ENCODE measurements at regions not wholly inside any gene's neighbourhood (a gene's known extent, or its start where the extent isn't known, plus 50 kb on each side); places are given as distances from the start of the nearest gene placed in this dataset.

DNA sequence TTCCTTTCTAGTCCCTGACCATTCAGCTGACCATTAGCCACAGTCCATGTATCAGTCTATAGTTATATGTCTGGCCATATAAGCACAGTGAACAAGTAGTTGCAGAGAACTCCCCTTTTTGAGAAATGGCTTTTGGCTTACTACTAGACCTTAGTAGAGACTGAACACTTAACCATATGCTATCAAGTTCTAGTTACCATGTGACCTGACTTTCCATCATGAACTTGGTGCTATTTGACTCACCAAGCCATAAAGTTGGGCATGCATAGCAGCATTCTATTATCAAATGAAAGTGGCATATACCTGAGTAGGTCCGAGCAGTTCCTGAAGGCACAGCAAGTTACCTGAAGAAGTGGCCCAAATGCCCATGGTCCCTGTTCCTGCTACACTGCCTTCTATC is 74.5 kb upstream of the IL2 start (continued):
- no peak for TF ChIP-seq GRHL2 (CRISPR knock-in tag; IDR thresholded peaks at IDR 0.05; ENCODE audit: insufficient replicate concordance, severe bottlenecking)
- TF ChIP-seq, protein P1, sequence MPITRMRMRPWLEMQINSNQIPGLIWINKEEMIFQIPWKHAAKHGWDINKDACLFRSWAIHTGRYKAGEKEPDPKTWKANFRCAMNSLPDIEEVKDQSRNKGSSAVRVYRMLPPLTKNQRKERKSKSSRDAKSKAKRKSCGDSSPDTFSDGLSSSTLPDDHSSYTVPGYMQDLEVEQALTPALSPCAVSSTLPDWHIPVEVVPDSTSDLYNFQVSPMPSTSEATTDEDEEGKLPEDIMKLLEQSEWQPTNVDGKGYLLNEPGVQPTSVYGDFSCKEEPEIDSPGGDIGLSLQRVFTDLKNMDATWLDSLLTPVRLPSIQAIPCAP (CRISPR knock-in tag; IDR thresholded peaks at IDR 0.05), result no peak
- TF ChIP-seq NFE2L1 (CRISPR knock-in tag; IDR thresholded peaks at IDR 0.05), result no peak
- TF ChIP-seq, protein P2, sequence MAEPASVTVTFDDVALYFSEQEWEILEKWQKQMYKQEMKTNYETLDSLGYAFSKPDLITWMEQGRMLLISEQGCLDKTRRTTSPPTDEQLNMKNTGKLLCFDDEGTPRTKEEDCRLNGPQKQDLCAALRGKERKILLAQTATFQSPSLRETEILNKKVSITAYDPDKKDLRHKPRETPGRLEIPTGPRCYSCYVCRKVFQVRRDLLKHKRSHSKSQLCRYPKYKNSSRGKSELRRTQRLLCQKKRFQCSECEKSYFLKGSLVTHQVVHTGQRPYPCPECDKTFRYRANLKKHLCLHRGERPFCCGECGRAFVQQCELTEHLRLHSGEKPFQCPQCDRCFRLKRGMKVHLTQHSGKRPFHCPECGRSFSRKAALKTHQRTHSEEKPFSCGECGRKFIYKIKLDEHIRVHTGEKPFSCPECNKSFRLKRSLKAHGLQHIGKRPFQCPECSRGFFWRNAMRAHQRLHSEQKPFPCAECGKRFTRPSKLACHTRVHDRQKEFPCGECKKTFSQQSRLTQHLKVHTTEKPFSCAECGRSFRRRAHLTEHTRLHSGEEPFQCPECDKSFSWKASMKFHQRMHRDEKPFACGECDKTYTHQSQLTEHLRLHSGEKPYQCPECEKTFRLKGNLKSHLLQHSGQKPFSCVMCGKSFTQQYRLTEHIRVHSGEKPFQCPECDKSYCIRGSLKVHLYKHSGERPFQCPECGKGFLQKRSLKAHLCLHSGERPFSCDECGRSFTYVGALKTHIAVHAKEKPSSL (CRISPR knock-in tag; conservative IDR thresholded peaks at IDR 0.05), result no peak
- no peak for TF ChIP-seq CREM (CRISPR knock-in tag; IDR thresholded peaks at IDR 0.05)
- TF ChIP-seq KAT7 (CRISPR knock-in tag; IDR thresholded peaks at IDR 0.05; ENCODE audit: borderline replicate concordance), result no peak

DNA sequence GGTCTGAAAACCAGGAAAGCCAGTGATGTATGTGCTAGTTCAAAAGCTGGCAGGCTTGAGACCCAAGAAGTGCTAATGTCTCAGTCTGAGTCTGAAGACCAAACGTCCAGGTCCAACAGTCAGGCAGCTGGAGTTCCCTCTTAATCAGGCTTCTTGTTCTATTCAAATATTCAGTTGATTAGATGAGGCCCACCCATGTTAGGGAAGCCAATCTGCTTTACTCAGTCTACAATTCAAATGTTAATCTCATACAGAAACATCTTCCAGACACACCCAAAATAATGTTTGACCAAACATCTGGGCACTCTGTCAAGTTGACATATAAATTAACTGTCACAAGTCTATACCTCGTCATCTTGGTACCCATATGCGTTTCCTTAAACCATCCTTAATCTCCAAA is 72.4 kb upstream of the IL2 start:
- ATAC-seq (no peak), DNase-seq (ENCODE audit: low spot score) (no peak)
- no peaks in the 10 kb centered on the region for H3K36me3 Mint-ChIP-seq
- H3K4me3 Mint-ChIP-seq, result no peak overlapping the region
- H3K9me3 Mint-ChIP-seq, result peaks cover 11% of the 10 kb centered on the region
- ChIA-PET CTCF (no interaction called here), POLR2A (no interaction called here)
- TF ChIP-seq, protein P3, sequence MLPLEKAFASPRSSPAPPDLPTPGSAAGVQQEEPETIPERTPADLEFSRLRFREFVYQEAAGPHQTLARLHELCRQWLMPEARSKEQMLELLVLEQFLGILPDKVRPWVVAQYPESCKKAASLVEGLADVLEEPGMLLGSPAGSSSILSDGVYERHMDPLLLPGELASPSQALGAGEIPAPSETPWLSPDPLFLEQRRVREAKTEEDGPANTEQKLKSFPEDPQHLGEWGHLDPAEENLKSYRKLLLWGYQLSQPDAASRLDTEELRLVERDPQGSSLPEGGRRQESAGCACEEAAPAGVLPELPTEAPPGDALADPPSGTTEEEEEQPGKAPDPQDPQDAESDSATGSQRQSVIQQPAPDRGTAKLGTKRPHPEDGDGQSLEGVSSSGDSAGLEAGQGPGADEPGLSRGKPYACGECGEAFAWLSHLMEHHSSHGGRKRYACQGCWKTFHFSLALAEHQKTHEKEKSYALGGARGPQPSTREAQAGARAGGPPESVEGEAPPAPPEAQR (CRISPR knock-in tag; IDR thresholded peaks at IDR 0.05), result no peak
- TF ChIP-seq RORB (CRISPR knock-in tag; IDR thresholded peaks at IDR 0.05) (no peak), CREB1 (CRISPR knock-in tag; IDR thresholded peaks at IDR 0.05) (no peak), KAT7 (CRISPR knock-in tag; IDR thresholded peaks at IDR 0.05; ENCODE audit: borderline replicate concordance) (no peak)
- H3K4me1 Mint-ChIP-seq, result no peaks in the 10 kb centered on the region
- no peak overlapping the region for H3K27ac Mint-ChIP-seq
- no peaks in the 10 kb centered on the region; the same call in 1 of the 2 replicates for H3K27me3 Mint-ChIP-seq (ENCODE audit: low read depth)

DNA sequence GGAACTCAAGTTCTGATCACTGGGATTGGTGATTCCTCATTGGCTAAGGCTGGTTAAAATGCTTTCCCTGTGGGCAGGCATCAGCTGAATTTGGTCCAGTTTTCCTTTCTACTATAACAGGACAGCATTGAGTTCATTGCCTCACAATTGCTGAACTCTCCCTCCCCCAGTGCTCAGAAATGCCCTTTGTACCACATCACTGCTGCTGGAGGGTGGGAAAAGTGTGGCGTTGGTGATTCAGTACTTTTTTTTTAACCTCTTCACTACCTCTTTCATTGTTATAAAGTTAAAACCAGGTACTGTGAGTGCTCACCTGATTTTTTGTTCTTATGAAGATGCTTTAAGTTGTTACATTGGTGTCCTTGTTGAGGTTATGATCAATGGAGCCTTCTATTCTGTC is 69.3 kb upstream of the IL2 start:
- ChIA-PET POLR2A (no interaction called here), CTCF (no interaction called here)
- DNase-seq (ENCODE audit: low spot score) (no peak), ATAC-seq (no peak)
- Mint-ChIP-seq H3K27ac (no peak overlapping the region), H3K4me3 (no peak overlapping the region), H3K9me3 (peaks cover 27% of the 10 kb centered on the region), H3K4me1 (no peaks in the 10 kb centered on the region), H3K36me3 (no peaks in the 10 kb centered on the region), H3K27me3 (ENCODE audit: low read depth) (no peaks in the 10 kb centered on the region; the same call in 1 of the 2 replicates)
- no peak for TF ChIP-seq SP1 (CRISPR knock-in tag; conservative IDR thresholded peaks at IDR 0.05)
- TF ChIP-seq SMAD3 (CRISPR knock-in tag; IDR thresholded peaks at IDR 0.05; ENCODE audit: borderline replicate concordance), result no peak
- TF ChIP-seq RELA (CRISPR knock-in tag; IDR thresholded peaks at IDR 0.05; ENCODE audit: borderline replicate concordance), result no peak
- TF ChIP-seq ESRRA (CRISPR knock-in tag; IDR thresholded peaks at IDR 0.05; ENCODE audit: borderline replicate concordance), result no peak
- TF ChIP-seq RORB (CRISPR knock-in tag; IDR thresholded peaks at IDR 0.05), result no peak
- TF ChIP-seq, protein P4, sequence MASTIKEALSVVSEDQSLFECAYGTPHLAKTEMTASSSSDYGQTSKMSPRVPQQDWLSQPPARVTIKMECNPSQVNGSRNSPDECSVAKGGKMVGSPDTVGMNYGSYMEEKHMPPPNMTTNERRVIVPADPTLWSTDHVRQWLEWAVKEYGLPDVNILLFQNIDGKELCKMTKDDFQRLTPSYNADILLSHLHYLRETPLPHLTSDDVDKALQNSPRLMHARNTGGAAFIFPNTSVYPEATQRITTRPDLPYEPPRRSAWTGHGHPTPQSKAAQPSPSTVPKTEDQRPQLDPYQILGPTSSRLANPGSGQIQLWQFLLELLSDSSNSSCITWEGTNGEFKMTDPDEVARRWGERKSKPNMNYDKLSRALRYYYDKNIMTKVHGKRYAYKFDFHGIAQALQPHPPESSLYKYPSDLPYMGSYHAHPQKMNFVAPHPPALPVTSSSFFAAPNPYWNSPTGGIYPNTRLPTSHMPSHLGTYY (CRISPR knock-in tag; IDR thresholded peaks at IDR 0.05), result no peak
- no peak for TF ChIP-seq ZNF232 (CRISPR knock-in tag; IDR thresholded peaks at IDR 0.05)
- TF ChIP-seq TCF7 (CRISPR knock-in tag; IDR thresholded peaks at IDR 0.05; ENCODE audit: low read depth), result no peak
- TF ChIP-seq, protein P5, sequence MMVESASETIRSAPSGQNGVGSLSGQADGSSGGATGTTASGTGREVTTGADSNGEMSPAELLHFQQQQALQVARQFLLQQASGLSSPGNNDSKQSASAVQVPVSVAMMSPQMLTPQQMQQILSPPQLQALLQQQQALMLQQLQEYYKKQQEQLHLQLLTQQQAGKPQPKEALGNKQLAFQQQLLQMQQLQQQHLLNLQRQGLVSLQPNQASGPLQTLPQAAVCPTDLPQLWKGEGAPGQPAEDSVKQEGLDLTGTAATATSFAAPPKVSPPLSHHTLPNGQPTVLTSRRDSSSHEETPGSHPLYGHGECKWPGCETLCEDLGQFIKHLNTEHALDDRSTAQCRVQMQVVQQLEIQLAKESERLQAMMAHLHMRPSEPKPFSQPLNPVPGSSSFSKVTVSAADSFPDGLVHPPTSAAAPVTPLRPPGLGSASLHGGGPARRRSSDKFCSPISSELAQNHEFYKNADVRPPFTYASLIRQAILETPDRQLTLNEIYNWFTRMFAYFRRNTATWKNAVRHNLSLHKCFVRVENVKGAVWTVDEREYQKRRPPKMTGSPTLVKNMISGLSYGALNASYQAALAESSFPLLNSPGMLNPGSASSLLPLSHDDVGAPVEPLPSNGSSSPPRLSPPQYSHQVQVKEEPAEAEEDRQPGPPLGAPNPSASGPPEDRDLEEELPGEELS (CRISPR knock-in tag; IDR thresholded peaks at IDR 0.05), result no peak
- TF ChIP-seq, protein P2 (CRISPR knock-in tag; conservative IDR thresholded peaks at IDR 0.05), result no peak
- TF ChIP-seq, protein P6, sequence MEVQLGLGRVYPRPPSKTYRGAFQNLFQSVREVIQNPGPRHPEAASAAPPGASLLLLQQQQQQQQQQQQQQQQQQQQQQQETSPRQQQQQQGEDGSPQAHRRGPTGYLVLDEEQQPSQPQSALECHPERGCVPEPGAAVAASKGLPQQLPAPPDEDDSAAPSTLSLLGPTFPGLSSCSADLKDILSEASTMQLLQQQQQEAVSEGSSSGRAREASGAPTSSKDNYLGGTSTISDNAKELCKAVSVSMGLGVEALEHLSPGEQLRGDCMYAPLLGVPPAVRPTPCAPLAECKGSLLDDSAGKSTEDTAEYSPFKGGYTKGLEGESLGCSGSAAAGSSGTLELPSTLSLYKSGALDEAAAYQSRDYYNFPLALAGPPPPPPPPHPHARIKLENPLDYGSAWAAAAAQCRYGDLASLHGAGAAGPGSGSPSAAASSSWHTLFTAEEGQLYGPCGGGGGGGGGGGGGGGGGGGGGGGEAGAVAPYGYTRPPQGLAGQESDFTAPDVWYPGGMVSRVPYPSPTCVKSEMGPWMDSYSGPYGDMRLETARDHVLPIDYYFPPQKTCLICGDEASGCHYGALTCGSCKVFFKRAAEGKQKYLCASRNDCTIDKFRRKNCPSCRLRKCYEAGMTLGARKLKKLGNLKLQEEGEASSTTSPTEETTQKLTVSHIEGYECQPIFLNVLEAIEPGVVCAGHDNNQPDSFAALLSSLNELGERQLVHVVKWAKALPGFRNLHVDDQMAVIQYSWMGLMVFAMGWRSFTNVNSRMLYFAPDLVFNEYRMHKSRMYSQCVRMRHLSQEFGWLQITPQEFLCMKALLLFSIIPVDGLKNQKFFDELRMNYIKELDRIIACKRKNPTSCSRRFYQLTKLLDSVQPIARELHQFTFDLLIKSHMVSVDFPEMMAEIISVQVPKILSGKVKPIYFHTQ (CRISPR knock-in tag; IDR thresholded peaks at IDR 0.05), result no peak
- no peak for TF ChIP-seq GRHL2 (CRISPR knock-in tag; IDR thresholded peaks at IDR 0.05; ENCODE audit: insufficient replicate concordance, severe bottlenecking)
- TF ChIP-seq FOXJ3 (CRISPR knock-in tag; IDR thresholded peaks at IDR 0.05; ENCODE audit: borderline replicate concordance), result no peak
- no peak for TF ChIP-seq ZNF121 (CRISPR knock-in tag; IDR thresholded peaks at IDR 0.05)

Measured in WTC11 (cell line).